GM19193 (cell line): ENCODE measurements at regions not wholly inside any gene's neighbourhood (a gene's known extent, or its start where the extent isn't known, plus 50 kb on each side); places are given as distances from the start of the nearest gene placed in this dataset.

Experiments
- POLR2A ChIP-seq: IDR thresholded peaks from 4 replicates; pipeline ENCODE4 v1.6.1; 2011; ENCODE audit not compliant: insufficient read depth, insufficient read length; ENCODE audit errors: extremely low read depth

DNA sequence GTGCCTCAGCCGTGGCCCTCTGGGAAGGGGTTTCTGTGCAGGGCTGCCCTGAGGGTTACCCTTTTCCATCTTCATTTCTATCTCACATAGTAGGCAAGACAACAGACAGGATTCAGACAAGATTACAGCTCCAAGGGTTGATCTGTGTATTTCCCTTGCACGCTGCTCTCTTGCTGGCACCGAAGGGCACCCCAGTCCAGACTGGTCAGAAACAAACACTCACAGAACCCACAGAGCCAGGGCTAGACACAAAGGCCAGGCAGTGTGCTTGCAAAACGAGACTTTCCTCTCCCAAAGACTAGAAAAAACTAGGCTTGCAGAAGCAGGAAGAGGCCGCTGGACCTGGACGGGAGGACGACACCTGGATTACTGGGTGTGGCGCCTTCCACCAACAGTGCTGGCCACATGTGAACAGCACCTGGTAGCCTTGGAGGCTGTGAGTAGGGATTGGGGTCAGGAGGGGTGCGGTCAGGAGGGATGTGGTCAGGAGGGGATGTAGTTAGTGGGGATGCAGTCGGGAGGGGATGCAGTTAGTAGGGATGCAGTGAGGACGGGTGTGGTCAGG lies 96.8 kb downstream of the BDH1 start:
- no peak for TF ChIP-seq POLR2A

GRCh38 chr3:197458179-197458707 lies 97.5 kb downstream of the BDH1 start:
- no peak for TF ChIP-seq POLR2A

- TF ChIP-seq POLR2A, result peak; percentile 71
Measured at GRCh38 chr3:197456261-197457091, 99.3 kb downstream of the BDH1 start.

- TF ChIP-seq POLR2A, result no peak
Measured at GRCh38 chr3:197454014-197454413, 101.8 kb downstream of the BDH1 start.

GRCh38 chr3:197450810-197451209 lies 105.0 kb downstream of the BDH1 start:
- no peak for TF ChIP-seq POLR2A

DNA sequence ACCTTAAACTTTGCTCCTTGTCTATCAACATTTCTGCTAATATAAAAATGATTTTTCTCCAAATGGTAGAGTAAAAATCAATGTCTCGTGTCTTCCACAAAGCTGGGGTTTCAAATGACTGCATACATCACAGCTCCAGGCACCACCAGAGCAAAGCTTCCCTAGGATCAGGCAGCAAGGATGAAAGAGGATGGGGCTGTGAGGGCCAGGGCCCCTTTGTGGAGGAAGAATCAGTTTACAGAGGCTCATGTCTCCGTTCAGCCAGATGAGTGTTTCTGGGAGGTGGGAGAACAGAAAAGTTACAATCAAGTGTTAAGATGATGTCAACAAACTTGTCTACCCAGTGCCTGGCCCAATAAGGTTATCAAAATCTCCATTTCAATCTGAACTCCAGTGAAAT lies 105.5 kb downstream of the BDH1 start:
- TF ChIP-seq POLR2A, result no peak

DNA sequence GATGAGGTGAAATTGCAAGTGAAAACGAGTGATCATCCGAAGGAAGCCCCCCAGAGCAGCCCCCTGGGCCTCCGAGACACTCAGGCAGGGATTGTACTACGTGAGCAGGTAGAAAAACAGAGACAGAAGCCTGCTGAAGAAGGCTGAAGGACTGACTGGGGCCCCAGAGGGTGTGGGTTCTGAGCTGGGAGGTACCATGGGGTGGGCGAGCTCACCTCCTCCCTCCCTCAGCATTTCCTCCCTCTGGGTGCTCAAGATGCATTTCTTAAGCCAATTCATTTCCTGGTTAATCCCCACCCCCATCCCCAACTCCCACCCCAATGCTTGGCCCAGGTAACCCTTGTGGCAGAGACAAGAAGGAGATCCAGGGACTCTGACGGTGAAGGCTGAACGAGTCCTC lies 108.7 kb downstream of the BDH1 start:
- TF ChIP-seq POLR2A, result no peak

DNA sequence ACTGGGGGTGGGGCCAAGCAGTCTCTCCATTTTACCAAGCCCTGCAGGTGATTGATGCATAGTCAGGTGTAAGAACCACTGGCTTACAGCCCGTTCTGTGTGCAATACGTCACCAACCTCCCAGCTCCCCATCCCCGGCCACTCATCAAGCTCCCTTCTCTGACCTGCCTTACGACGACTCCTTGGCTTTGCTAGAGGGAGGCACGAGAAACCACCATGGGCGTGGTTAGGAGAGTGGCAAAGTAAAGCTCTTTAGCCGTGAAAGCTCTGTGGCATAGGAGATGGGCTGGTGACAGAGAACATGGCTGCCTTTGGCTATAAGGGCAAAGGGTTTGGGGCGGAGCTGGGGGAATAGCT lies 109.1 kb downstream of the BDH1 start:
- TF ChIP-seq POLR2A, result no peak

DNA sequence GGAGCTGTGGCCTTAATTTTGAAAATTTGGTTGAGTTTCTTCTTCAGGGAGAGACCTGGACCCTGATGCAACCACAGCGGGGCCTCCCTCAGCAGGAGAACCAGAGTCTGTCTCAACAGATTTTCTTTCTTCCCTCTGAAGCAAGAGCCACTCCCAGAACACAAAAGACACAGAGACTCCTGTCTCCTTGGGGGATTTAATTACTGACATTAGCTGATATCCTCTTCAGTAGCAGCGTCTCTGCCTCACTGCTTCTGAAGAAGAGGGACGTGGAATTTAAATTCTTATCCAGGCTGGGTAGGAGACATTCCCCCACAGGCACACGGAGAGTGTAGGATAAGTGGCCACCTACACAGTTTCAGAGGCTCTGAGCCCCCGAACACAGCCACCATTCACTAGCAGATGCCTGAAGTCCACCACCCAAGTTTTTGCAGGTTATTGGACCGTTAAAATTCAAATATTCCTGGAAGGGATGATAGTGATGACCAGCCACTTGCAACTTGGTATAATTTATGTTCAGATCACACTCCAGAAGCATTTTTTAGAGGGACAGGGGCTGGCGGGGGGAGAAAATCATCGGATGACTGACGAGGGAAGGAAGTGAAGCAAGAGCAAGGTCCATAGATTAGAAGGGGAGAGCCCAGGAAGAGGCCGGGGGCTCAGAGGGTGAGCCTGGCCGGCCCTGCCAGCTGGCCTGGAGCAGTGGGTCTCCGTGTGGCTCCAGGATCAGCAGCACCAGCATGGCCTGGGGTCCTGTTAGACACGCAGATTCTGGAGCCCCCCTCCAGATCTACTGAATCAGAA lies 109.7 kb downstream of the BDH1 start:
- no peak for TF ChIP-seq POLR2A

DNA sequence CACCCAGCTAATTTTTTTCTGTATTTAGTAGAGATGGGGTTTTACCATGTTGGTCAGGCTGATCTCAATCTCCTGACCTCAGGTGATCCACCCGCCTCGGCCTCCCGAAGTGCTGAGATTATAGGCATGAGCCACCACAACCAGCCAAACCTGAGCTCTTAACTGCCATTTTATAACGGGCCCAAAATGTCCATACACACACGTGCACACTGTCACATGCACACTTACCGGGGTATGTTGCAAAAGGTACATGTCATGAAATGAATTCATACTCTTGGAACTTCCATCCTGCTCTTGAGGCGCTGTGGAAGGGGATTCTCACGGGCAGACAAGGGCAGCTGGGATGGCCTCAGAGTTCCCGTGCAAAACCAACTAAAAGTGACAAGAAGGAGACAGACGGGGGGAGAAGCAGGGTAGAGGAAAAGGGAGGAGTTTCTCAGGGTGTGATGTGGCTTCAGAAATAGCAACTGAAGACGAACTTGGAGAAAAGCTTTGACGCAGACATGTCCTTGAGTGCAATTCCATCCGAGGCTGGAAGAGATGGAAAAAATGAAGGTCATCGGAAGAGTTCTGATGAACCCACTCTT lies 110.9 kb downstream of the BDH1 start:
- no peak for TF ChIP-seq POLR2A

- no peak for TF ChIP-seq POLR2A
Measured at GRCh38 chr3:197443506-197443905, 112.3 kb downstream of the BDH1 start.

GRCh38 chr3:197440717-197441303 lies 115.0 kb downstream of the BDH1 start:
- no peak for TF ChIP-seq POLR2A

DNA sequence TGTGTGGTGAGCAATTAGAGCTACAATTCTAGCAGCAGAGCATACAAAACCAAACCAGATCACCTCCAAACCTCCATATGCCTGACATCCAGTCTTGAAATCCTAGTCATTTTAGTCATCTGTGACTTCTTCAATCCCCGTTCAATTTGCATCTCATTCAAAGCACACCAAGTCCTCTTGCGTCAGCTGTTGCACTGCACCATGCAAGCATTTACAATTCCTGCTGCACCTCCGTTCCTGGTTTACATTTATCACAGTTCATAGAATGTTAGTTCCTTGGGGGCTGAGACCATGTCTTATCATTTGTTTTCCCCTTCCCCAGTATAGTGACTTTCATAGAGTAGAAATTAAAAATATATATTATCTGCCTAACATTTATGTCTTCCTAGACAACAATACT lies 116.9 kb downstream of the BDH1 start:
- no peak for TF ChIP-seq POLR2A

DNA sequence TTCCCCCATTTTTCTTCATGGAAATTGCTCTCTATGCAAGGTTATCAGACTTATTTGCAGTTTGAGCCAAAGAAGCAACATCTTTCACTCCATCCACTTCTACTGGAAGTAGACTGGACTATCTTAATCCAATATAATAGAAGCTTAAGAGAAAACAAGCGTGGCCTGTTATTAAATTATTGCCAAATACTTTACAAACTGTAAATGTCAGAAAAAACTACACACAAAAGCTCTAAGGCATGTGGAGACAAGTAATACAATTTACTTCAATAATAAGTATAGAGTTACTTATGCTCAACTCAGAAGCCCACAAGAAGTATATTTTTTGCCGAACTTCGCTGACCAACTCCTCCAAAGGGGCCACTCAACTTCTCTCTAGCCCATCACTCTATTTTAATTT lies 120.3 kb downstream of the BDH1 start:
- TF ChIP-seq POLR2A, result no peak

DNA sequence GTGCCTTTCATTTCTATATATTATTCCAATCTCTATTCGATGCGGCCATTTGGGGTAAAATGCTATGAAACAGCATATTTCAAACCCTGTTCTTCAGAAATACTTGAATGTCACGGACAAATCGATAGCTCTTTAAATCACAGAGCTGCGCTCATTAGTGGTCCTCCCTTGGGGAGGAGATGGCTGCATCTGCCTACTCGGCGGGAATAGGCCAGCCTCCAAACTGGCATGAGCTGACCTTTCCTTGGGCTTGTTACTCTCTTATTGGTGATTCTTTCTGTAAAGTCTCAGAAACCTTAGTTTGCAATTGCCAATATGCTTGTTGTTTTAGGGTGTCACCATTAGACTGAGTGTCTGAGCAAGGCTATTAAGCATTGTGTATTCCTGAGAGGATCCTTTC lies 120.9 kb downstream of the BDH1 start:
- no peak for TF ChIP-seq POLR2A
